Hippocampal formation (tissue), 2 donors: ENCODE measurements at regions not wholly inside any gene's neighbourhood (a gene's known extent, or its start where the extent isn't known, plus 50 kb on each side); places are given as distances from the start of the nearest gene placed in this dataset.

ENCODE experiments used
- DNase-seq, 2 donors: peaks; one replicate each; lab custom pipeline; 2025; lab: John Stamatoyannopoulos, UW

GRCh38 chr6:44531442-44532015, 144.0 kb downstream of the CDC5L start:
- no peak for DNase-seq

GRCh38 chr6:44533421-44533820, 145.9 kb downstream of the CDC5L start:
- no peak for DNase-seq

GRCh38 chr6:44534291-44534690, 146.8 kb downstream of the CDC5L start:
- no peak for DNase-seq

- no peak for DNase-seq
These were observed 147.9 kb downstream of the CDC5L start for GRCh38 chr6:44535446-44535845.

GRCh38 chr6:44535967-44536366, 148.5 kb downstream of the CDC5L start:
- DNase-seq = no peak

- no peak for DNase-seq
These were observed 150.0 kb downstream of the CDC5L start for GRCh38 chr6:44537306-44538049.

GRCh38 chr6:44538131-44538806, 150.8 kb downstream of the CDC5L start:
- DNase-seq = no peak

GRCh38 chr6:44538807-44539201, 151.3 kb downstream of the CDC5L start:
- no peak for DNase-seq

- no peak for DNase-seq
These were observed 152.3 kb downstream of the CDC5L start for GRCh38 chr6:44539701-44540355.

GRCh38 chr6:44540881-44541280, 153.4 kb downstream of the CDC5L start:
- no peak for DNase-seq

GRCh38 chr6:44542401-44543116, 155.1 kb downstream of the CDC5L start:
- peak in 1 of 2 donors; percentile 43 for DNase-seq

GRCh38 chr6:44543664-44544063, 156.2 kb downstream of the CDC5L start:
- no peak for DNase-seq

GRCh38 chr6:44545224-44545623, 157.7 kb downstream of the CDC5L start:
- no peak for DNase-seq

- DNase-seq = no peak
These were observed 160.8 kb downstream of the CDC5L start for GRCh38 chr6:44548319-44548718.

GRCh38 chr6:44549516-44549915, 162.0 kb downstream of the CDC5L start:
- no peak for DNase-seq

GRCh38 chr6:44554194-44554593, 166.7 kb downstream of the CDC5L start:
- no peak for DNase-seq

GRCh38 chr6:44554861-44555260, 167.4 kb downstream of the CDC5L start:
- no peak for DNase-seq

- no peak for DNase-seq
These were observed 168.5 kb downstream of the CDC5L start for GRCh38 chr6:44556046-44556445.

- no peak for DNase-seq
These were observed 170.7 kb downstream of the CDC5L start for GRCh38 chr6:44558024-44558831.

- no peak for DNase-seq
These were observed 171.3 kb downstream of the CDC5L start for GRCh38 chr6:44558832-44559251.
